ENCODE measurements at regions not wholly inside any gene's neighbourhood (a gene's known extent, or its start where the extent isn't known, plus 50 kb on each side); places are given as distances from the start of the nearest gene placed in this dataset.
A peak's percentile ranks its signal among the peaks of the same experiment; 100 is the strongest.
"Not testable (repeated sequence)": the region's sequence is repeated elsewhere in the genome, so short reads cannot be mapped to it uniquely, and the experiment has no call there.

- DNase-seq (no peak), ATAC-seq (no peak)
- POLR2A ChIA-PET: interaction anchor here (0.5 to 1.8 kb wide), 5 partner anchors 8 to 167 kb away, joined by 3 to 6 read pairs (median 4); no protein-coding TSS in a partner anchor
- H3K27ac Mint-ChIP-seq: no peak overlapping the region
- Histone ChIP-seq H3K27ac (ENCODE audit: low read depth, low read length) (no peak overlapping the region), H3K36me3 (ENCODE audit: control insufficient read depth in 2 of 3, insufficient read depth in 3 of 3, low read length in 3 of 3) (no peaks in the 10 kb centered on the region), H3K4me3 (ENCODE audit: low read length) (no peak overlapping the region), H3K9me3 (ENCODE audit: control insufficient read depth in 2 of 3, low read length in 3 of 3) (no peaks in the 10 kb centered on the region), H3K4me1 (ENCODE audit: control insufficient read depth in 2 of 2, insufficient read depth in 2 of 2, low read length in 2 of 2) (no peaks in the 10 kb centered on the region), H3K27me3 (ENCODE audit: control insufficient read depth in 2 of 2, insufficient read depth in 2 of 2, low read length in 2 of 2) (no peaks in the 10 kb centered on the region)
- H3K27me3 Mint-ChIP-seq: no peaks in the 10 kb centered on the region
- no peaks in the 10 kb centered on the region for H3K9me3 Mint-ChIP-seq
- H3K4me3 Mint-ChIP-seq: no peak overlapping the region
- CTCF ChIA-PET: interaction anchor here (1.0 kb wide), 1 partner anchor 116 kb away, joined by 4 read pairs; no protein-coding TSS in a partner anchor
- no peaks in the 10 kb centered on the region for H3K36me3 Mint-ChIP-seq
- intact Hi-C loops (cut with micrococcal nuclease): no loop called here
- H3K4me1 Mint-ChIP-seq: peaks cover 0 to 8% (median 0%) of the 10 kb centered on the region in 7 donors
These were observed 183.2 kb upstream of the ZNF217 start for GRCh38 chr20:53776858-53777257.

GRCh38 chr20:53774461-53775203 is 181.0 kb upstream of the ZNF217 start:
- no peaks in the 10 kb centered on the region for H3K4me1 ChIP-seq (ENCODE audit: control insufficient read depth in 2 of 2, insufficient read depth in 2 of 2, low read length in 2 of 2)
- intact Hi-C loops (cut with micrococcal nuclease): no loop called here
- H3K9me3 ChIP-seq (ENCODE audit: control insufficient read depth in 2 of 3, low read length in 3 of 3): no peaks in the 10 kb centered on the region
- ChIA-PET CTCF (no interaction called here), POLR2A (interaction anchor here (0.8 kb wide), 1 partner anchor 17 kb away, joined by 3 read pairs; no protein-coding TSS in a partner anchor)
- Mint-ChIP-seq H3K4me3 (no peak overlapping the region), H3K9me3 (no peaks in the 10 kb centered on the region), H3K4me1 (peaks cover 0 to 4% (median 0%) of the 10 kb centered on the region in 7 donors), H3K36me3 (no peaks in the 10 kb centered on the region), H3K27me3 (no peaks in the 10 kb centered on the region), H3K27ac (peak overlapping the region in 1 of 9 donors; percentile 1)
- no peak for DNase-seq
- no peak overlapping the region for H3K27ac ChIP-seq (ENCODE audit: low read depth, low read length)
- H3K27me3 ChIP-seq (ENCODE audit: control insufficient read depth in 2 of 2, insufficient read depth in 2 of 2, low read length in 2 of 2): no peaks in the 10 kb centered on the region
- H3K36me3 ChIP-seq (ENCODE audit: control insufficient read depth in 2 of 3, insufficient read depth in 3 of 3, low read length in 3 of 3): no peaks in the 10 kb centered on the region
- H3K4me3 ChIP-seq (ENCODE audit: low read length): no peak overlapping the region
- ATAC-seq: no peak

GRCh38 chr20:53773792-53774401 is 180.3 kb upstream of the ZNF217 start:
- intact Hi-C loops (cut with micrococcal nuclease): no loop called here
- Histone ChIP-seq H3K4me1 (ENCODE audit: control insufficient read depth in 2 of 2, insufficient read depth in 2 of 2, low read length in 2 of 2) (no peaks in the 10 kb centered on the region), H3K9me3 (ENCODE audit: control insufficient read depth in 2 of 3, low read length in 3 of 3) (no peaks in the 10 kb centered on the region), H3K36me3 (ENCODE audit: control insufficient read depth in 2 of 3, insufficient read depth in 3 of 3, low read length in 3 of 3) (no peaks in the 10 kb centered on the region), H3K4me3 (ENCODE audit: low read length) (no peak overlapping the region), H3K27ac (ENCODE audit: low read depth, low read length) (no peak overlapping the region), H3K27me3 (ENCODE audit: control insufficient read depth in 2 of 2, insufficient read depth in 2 of 2, low read length in 2 of 2) (no peaks in the 10 kb centered on the region)
- DNase-seq: no peak
- POLR2A ChIA-PET: interaction anchor here (0.7 to 0.8 kb wide), 2 partner anchors 14 to 17 kb away, joined by 3 to 6 read pairs; no protein-coding TSS in a partner anchor
- Mint-ChIP-seq H3K4me3 (no peak overlapping the region), H3K36me3 (no peaks in the 10 kb centered on the region), H3K4me1 (no peaks in the 10 kb centered on the region), H3K9me3 (no peaks in the 10 kb centered on the region), H3K27me3 (no peaks in the 10 kb centered on the region), H3K27ac (no peak overlapping the region)
- ATAC-seq: no peak
- CTCF ChIA-PET: no interaction called here

- H3K4me1 Mint-ChIP-seq; H3K36me3 Mint-ChIP-seq; H3K4me3 ChIP-seq (ENCODE audit: low read length); H3K36me3 ChIP-seq (ENCODE audit: control insufficient read depth in 2 of 3, insufficient read depth in 3 of 3, low read length in 3 of 3); H3K9me3 Mint-ChIP-seq; H3K27me3 Mint-ChIP-seq; H3K27ac Mint-ChIP-seq; H3K4me3 Mint-ChIP-seq; ATAC-seq; CTCF ChIA-PET; H3K4me1 ChIP-seq (ENCODE audit: control insufficient read depth in 2 of 2, insufficient read depth in 2 of 2, low read length in 2 of 2); H3K27ac ChIP-seq (ENCODE audit: low read depth, low read length); DNase-seq; H3K9me3 ChIP-seq (ENCODE audit: control insufficient read depth in 2 of 3, low read length in 3 of 3); intact Hi-C loops (cut with micrococcal nuclease); H3K27me3 ChIP-seq (ENCODE audit: control insufficient read depth in 2 of 2, insufficient read depth in 2 of 2, low read length in 2 of 2): not testable (repeated sequence)
- POLR2A ChIA-PET: interaction anchor here (0.7 kb wide), 2 partner anchors 15 to 83 kb away, joined by 4 to 6 read pairs; no protein-coding TSS in a partner anchor
These were observed 179.6 kb upstream of the ZNF217 start for GRCh38 chr20:53773066-53773791.

- no peak overlapping the region for H3K27ac ChIP-seq (ENCODE audit: low read depth, low read length)
- peaks cover 0 to 1% (median 0%) of the 10 kb centered on the region in 11 donors for H3K9me3 Mint-ChIP-seq
These were observed 175.4 kb upstream of the ZNF217 start for GRCh38 chr20:53769041-53769440.

GRCh38 chr20:53768329-53768728 is 174.7 kb upstream of the ZNF217 start:
- DNase-seq (no peak), ATAC-seq (no peak)
- no peak overlapping the region for H3K27ac Mint-ChIP-seq
- H3K36me3 Mint-ChIP-seq: no peaks in the 10 kb centered on the region
- intact Hi-C loops (cut with micrococcal nuclease): no loop called here
- no peaks in the 10 kb centered on the region for H3K27me3 ChIP-seq (ENCODE audit: control insufficient read depth in 2 of 2, insufficient read depth in 2 of 2, low read length in 2 of 2)
- ChIA-PET CTCF (interaction anchor here (0.9 kb wide), 2 partner anchors 103 to 171 kb away, joined by 3 read pairs; no protein-coding TSS in a partner anchor), POLR2A (interaction anchor here (0.8 to 1.2 kb wide), 2 partner anchors 9 to 12 kb away, joined by 3 to 5 read pairs; no protein-coding TSS in a partner anchor)
- H3K4me3 Mint-ChIP-seq: no peak overlapping the region
- H3K9me3 ChIP-seq (ENCODE audit: control insufficient read depth in 2 of 3, low read length in 3 of 3): no peaks in the 10 kb centered on the region
- H3K4me1 ChIP-seq (ENCODE audit: control insufficient read depth in 2 of 2, insufficient read depth in 2 of 2, low read length in 2 of 2): no peaks in the 10 kb centered on the region
- H3K4me1 Mint-ChIP-seq: peaks cover 0 to 21% (median 0%) of the 10 kb centered on the region in 7 donors
- H3K27me3 Mint-ChIP-seq: no peaks in the 10 kb centered on the region
- H3K4me3 ChIP-seq (ENCODE audit: low read length): no peak overlapping the region
- no peak overlapping the region for H3K27ac ChIP-seq (ENCODE audit: low read depth, low read length)
- peaks cover 0 to 1% (median 0%) of the 10 kb centered on the region in 11 donors for H3K9me3 Mint-ChIP-seq
- no peaks in the 10 kb centered on the region for H3K36me3 ChIP-seq (ENCODE audit: control insufficient read depth in 2 of 3, insufficient read depth in 3 of 3, low read length in 3 of 3)

More at GRCh38 chr20:53769041-53769440, 175.4 kb upstream of the ZNF217 start:
- Histone ChIP-seq H3K4me1 (ENCODE audit: control insufficient read depth in 2 of 2, insufficient read depth in 2 of 2, low read length in 2 of 2) (no peaks in the 10 kb centered on the region), H3K27me3 (ENCODE audit: control insufficient read depth in 2 of 2, insufficient read depth in 2 of 2, low read length in 2 of 2) (no peaks in the 10 kb centered on the region), H3K36me3 (ENCODE audit: control insufficient read depth in 2 of 3, insufficient read depth in 3 of 3, low read length in 3 of 3) (no peaks in the 10 kb centered on the region), H3K4me3 (ENCODE audit: low read length) (no peak overlapping the region), H3K9me3 (ENCODE audit: control insufficient read depth in 2 of 3, low read length in 3 of 3) (no peaks in the 10 kb centered on the region)
- POLR2A ChIA-PET: interaction anchor here (0.6 to 1.2 kb wide), 5 partner anchors 9 to 60 kb away, joined by 3 to 5 read pairs (median 3); no protein-coding TSS in a partner anchor
- no peak overlapping the region for H3K27ac Mint-ChIP-seq
- CTCF ChIA-PET: interaction anchor here (0.9 kb wide), 2 partner anchors 102 to 171 kb away, joined by 3 read pairs; no protein-coding TSS in a partner anchor
- ATAC-seq (no peak), DNase-seq (no peak)
- H3K36me3 Mint-ChIP-seq: no peaks in the 10 kb centered on the region
- intact Hi-C loops (cut with micrococcal nuclease): no loop called here
- H3K4me1 Mint-ChIP-seq: peaks cover 0 to 18% (median 0%) of the 10 kb centered on the region in 7 donors
- no peaks in the 10 kb centered on the region for H3K27me3 Mint-ChIP-seq
- H3K4me3 Mint-ChIP-seq: no peak overlapping the region
